Hematopoietic multipotent progenitor cell treated with erythropoietin and hydrocortisone succinate and interleukin-3 and kit ligand, for 6 days (in vitro differentiated cells): ENCODE measurements at regions not wholly inside any gene's neighbourhood (a gene's known extent, or its start where the extent isn't known, plus 50 kb on each side); places are given as distances from the start of the nearest gene placed in this dataset.
"Not testable (repeated sequence)": the region's sequence is repeated elsewhere in the genome, so short reads cannot be mapped to it uniquely, and the experiment has no call there.

Source experiments
- DNase-seq: peaks from one replicate; pipeline ENCODE4 v3.0.0-alpha.2; 2015

DNA sequence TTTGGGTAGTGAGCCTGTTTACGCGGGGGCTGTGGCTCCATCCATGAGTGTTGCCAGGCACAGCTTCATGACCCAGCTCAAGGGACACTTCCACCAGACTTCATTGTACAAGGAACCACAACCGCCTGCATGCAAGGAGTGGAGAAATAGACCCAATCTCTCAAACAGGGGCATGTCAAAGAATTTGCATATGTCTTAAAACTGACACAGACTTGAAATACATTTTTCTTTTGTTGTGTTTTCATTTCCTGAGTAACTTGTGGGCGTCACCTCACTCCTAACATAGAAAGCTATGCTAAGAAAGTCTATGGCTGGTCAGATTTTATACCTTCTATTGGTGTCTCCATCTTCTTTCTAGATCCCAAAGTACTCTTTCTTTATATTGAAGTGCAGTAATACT lies 266.2 kb upstream of the RNF32 start:
- DNase-seq: no peak

DNA sequence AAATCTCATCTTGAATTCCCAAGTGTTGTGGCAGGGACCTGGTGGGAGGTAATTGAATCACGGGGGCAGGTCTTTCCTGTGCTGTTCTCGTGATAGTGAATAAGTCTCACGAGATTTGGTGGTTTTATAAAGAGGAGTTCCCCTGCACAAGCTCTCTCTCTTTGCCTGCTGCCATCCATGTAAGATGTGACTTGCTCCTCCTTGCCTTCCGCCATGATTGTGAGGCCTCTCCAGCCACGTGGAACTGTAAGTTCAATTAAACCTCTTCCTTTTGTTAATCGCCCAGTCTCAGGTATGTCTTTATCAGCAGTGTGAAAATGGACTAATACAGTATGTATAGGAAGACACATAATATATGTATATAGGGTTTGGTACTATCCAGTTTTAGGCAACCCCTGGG lies 270.6 kb upstream of the RNF32 start:
- not testable (repeated sequence) for DNase-seq

DNA sequence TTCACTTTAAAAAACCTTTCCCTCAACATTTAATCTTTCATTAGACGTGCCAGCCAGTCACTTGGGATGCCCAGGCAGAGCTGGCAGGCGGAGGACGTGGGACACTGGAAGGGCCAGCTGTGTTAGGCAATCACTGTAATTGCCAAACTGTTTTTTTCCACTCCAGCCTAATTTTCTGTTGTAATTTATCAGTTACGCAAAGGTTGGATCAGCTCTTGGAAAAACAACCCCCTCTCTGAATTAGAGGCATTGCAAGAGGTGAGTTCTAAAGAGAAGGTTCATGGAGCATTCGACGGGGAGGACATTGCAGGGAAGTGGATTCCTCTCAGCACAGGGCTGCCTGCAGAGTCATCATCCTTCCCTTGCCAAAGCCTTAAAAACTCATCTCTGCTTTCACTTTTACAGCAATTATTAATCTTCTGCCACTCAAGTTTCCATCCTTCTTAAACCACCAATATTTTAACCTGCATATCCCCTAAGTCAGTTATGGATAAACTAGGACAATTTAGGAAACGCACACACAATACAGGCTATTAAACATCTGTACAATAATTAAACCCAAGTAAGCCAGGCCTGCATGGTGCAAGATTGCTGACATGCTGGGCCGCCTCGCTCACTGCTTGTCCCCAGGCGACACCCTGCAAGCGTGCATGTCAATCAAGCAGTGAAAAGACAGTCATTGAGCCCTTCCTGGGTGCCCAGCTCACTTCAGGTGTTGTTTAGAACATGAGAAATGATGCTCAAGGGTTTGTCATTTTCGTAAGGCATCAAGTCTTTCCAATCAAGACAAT lies 272.3 kb upstream of the RNF32 start:
- DNase-seq: no peak

DNA sequence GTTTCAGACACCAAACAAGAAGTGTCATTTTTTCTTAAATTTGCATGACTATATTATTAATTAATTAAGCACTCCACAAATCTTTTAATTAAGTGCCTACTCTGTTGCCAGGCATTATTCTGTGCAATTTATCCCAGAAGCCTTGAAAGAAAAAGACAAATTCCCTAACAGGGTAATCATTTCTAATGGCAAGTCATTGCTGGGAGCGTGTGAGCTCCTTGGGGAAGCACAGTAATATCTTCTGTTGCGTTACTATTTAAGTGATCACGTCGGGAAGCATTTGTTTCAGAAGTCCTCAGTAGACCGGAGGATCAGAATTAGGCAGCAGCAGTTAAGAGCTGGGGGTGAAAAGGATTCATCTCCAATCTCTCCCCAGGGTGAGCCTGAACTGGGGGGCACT lies 276.8 kb upstream of the RNF32 start:
- DNase-seq: no peak

DNA sequence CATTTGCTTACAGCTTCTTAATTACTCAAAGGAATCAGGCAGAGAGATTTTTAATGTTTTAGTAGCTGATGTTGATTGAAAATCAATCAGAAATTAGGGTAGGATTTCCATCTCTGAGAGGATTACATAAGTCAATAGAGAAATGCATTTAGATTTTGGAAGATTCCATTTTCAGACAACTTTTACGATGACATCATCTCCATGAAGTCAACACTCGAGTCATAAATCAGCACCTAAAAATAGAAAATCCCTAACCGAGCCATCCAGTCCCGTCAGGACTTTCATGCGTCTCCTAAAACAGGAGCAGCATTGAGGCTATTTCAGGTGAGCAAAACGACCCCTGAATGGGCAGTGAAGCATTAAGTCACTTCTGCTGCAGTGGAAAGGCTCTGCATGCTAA lies 279.7 kb upstream of the RNF32 start:
- no peak for DNase-seq

DNA sequence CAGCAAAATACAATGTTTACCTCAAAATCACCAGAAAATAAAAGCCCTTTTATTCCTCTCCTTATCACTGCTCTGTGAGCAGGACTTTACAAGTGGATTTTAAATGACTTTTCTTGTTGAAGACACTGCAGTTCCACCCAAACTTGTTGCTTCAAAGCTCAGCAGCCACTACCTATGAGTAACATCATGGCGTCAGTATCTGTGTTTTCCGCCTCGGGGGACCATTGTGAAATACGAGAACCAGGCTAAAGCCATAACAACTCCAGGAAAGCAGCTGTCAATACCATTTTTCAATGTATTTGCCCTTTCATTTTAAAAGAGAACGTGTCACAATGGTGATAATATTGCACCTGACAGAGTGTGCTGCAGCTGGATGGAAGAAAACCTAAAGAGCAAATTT lies 284.0 kb upstream of the RNF32 start:
- no peak for DNase-seq

DNA sequence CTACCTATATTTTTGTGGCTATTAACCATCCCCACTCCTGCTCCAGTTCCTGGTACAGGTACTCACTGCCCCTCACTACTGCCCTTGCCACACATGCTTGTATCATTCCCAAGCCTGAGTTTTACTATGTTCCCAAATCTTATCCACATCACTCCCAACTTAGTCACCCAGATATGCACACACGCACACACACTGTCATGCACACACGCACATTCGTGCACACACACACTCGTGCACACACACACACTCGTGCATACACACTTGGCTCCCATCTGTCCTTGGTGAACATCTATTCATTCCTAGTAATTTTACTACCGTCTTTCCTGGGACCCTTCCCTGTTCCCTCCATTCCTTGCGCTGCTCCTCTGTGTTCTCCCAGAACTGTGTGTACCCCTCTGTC lies 287.2 kb upstream of the RNF32 start:
- DNase-seq: no peak

DNA sequence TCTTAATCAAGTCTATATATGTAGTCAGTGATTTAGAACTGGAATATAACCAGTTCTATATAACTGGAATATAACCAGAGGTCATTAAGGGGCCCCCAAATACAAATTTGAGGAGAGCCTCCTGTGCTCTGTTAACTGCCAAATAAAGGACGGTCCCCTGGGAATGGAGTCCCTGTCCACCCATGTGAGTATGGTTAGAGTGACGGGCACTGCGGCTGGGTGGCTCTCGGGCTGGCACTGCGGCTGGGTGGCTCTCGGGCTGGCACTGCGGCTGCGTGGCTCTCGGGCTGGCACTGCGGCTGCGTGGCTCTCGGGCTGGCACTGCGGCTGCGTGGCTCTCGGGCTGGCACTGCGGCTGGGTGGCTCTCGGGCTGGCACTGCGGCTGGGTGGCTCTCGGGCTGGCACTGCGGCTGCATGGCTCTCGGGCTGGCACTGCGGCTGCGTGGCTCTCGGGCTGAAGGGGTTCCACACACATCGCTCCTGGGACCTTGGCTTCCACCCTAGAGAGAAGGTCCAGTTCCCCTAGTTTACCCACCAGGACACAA lies 292.8 kb upstream of the RNF32 start:
- not testable (repeated sequence) for DNase-seq

DNA sequence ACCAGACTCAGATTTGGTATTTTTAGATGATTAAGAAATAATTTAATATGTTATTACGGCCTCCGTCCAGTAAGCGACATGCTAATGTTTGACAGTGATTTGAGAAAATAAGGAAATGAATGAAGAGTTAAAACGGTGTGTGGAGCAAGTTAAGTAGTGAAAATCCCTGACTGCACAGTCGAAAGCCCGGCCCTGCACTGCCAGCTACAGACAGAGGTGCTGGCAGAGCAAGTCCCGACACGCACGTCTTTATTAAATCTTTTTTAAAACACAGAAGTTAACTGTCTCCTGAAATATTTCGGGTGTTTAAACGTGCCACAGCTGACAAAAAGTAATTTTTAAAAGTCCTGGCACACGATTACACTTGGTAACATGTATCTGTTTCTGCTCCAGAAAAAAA lies 293.4 kb upstream of the RNF32 start:
- DNase-seq: no peak

DNA sequence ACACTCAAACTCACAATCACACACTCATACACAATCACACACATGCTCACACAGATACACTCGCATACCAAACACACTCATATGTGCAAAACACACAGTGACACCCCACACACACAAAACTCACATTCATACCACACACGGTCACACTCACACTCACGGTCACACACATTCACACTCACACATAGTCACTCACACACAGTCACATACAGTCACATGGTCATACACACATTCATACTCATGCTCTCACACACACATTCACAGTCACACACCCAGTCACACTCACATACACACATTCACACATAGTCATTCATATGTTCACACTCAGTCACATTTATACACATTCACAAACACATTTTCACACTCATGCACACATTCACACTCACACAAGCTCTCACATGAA lies 296.0 kb upstream of the RNF32 start:
- DNase-seq: no peak

DNA sequence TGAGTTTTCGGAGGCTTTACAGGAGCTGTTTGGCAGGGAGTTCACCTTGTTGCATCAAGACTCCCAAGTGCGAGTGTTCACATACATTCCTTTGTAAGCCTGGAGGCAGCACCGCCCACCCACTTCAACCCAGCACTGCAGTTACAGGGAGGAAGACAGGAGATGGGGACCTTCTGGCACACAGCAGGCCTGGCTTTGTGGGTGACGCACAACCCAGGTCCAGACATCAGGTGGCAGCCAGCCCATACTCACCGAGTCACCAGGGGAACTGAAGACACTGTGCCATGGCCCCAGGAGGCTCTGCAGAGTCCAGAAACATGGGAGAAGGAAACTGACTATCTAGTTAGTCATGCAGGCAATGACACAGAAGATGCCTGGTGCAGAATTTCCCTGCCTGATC lies 305.9 kb upstream of the RNF32 start:
- DNase-seq: no peak

DNA sequence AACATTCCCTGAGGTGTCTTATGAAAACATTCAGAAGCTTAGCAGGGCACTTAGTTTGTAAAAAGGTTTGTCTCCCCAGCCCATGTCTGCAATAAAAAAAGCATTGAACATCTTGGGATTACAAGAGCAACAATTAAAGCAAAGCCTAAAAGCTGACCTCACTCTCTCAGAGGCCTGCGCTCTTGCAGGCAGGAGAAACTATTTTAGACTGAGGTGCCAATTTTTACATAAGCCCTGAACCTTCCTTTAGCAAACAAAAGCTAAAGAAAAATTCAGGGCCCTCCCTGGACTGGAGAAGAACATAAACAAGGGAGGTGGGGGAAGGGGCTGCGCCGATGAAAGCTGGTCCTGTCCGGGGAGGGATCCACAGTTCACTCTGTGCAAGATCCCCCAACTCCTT lies 312.7 kb upstream of the RNF32 start:
- no peak for DNase-seq

DNA sequence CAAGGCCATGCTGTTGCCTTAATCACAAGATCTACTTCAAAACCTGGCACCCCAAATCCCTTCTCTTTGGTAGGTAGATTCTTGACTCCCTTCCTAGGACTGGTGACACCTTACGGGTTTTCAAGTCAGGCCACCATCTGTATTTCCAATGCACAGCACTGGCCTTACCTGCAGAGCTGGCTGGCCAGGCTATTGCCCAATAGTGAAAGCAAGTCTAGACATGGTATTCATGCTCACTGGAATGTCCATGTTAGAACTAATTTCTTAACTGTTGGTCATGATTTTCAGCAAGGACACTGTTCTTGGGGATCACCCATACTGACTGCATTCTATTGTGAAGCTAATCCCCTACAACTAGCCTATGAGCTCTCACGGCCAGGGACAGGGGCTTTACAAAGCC lies 313.1 kb upstream of the RNF32 start:
- no peak for DNase-seq

DNA sequence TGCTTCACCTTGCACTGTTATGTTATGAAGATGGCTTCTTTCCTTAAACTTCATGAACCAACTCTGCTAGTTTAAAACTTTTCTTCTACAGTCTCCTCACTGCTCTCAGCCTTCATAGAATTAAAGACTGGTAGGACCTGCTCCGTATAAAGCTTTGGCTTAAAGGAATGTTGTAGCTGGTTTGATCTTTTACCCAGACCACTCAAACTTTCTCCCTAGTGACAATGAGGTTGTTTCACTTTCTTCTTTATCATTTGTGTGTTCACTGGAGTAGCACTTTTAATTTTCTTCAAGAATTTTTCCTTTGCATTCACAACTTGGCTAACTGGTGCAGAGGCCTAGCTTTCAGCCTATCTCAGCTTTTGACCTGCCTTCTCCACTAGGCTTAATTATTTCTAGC lies 316.4 kb upstream of the RNF32 start:
- DNase-seq: no peak

DNA sequence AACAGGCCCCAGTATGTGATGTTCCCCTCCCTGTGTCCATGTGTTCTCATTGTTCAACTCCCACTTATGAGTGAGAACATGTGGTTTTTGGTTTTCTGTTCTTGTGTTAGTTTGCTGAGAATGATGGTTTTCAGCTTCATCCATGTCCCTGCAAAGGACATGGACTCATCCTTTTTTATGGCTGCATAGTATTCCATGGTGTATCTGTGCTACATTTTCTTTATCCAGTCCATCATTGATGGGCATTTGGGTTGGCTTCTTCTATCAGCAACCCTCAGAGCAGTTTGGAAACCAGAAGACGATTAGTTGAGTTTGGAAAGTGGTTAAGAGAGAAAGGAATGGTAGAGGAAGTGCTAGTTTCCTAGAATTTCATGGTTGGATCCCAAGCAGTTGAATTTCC lies 319.1 kb upstream of the RNF32 start:
- not testable (repeated sequence) for DNase-seq

DNA sequence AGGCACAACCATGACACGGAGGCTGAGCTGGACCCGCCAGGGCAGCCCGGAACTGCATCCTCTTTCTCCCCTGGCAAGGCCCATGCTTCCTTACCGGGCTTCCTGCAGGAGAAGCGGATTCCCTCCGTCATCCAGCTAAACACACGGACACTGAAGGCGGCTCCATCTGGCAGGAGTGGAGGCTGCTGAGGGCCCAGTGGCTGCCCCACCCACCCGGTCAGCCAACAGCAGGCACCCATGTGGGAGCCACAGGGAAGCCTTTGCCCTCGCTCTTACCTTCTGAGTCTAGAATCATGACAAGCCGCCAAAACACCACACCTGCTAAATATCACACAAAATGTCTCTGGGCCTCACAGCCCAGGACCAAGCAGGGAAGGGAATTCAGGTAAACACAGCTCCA lies 321.6 kb upstream of the RNF32 start:
- no peak for DNase-seq

DNA sequence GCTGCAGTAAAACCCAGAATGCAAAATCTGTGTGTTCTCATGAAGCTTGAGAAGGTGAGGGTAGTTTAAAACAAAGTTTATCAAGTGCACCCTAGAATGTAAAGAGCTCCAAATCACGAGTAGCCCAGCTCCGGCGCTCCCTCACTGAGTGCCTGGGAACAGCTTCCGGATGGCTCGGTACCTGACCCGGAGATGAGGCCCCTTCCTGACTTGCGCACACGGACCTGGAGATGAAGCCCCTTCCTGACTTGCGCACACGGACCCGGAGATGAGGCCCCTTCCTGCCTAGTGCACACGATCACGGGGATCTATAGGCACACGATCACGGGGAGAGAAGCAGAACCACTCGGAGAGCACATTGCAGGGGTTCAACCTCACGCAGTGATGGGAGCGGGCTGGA lies 322.1 kb upstream of the RNF32 start:
- DNase-seq: no peak

DNA sequence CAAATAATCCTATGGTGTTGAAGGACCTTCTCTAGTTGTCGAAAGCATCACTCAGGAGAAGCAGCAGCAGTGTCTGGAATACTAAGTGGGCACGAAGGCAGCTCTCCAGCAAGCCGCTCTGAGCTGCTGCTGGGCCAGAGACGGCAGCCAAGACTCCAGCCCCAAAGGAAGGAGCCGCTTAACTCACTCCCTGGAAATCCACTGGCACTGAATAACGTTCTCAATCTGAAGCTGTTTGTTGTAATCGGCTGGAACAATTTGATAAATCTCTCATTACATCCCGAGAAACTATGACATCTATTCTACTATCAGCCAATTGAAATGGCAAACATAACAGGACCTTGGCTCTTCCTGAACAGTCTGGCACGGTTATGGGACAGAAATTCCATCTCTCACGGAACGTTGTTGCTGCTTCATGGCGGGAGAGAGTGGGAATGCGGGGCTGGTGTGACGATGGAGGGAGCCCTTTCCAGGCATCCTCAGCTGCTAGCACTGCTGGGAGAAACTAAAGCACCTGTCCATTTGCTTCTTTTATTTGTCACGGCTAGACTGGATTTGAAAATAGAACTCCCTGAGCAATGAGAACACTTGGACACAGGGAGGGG lies 331.5 kb upstream of the RNF32 start:
- no peak for DNase-seq

DNA sequence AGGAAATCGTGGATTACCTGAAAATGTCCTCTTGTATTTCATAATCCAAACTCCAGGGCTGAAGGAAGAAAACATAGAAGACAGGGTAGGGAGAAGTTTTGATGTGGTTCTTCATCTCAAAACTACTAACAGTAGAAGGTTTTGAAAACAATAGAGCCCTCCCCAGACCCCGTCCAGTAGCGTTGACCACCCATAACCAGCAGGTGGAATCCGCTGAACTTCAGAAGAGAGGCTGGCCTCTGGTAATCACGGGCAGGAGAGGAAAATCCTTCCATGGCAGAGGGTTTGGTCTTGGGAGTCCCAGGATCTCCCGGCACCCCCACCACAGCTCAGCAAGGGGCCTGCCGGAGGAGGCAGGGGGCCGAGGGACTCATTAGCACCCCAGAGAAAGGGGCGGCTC lies 333.4 kb upstream of the RNF32 start:
- no peak for DNase-seq

DNA sequence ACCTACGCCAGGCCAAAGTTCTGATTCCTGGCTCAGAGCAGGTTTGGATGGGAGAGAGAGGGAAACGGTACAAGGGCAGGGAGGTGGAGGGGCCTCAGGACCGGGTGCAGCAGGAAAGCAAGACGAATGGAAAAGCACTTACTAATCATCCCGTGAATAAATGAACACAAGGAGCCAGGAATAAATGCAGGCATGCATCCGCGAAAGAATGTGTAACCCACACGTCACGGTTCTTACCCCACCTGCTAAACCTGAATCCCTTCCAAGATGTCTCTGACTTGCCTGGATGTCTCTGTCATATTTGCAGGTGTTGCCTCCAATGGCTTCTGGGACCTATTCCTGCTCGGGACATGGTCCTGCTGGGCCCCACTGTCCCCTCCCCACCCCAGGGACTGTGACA lies 335.2 kb upstream of the RNF32 start:
- DNase-seq: no peak

DNA sequence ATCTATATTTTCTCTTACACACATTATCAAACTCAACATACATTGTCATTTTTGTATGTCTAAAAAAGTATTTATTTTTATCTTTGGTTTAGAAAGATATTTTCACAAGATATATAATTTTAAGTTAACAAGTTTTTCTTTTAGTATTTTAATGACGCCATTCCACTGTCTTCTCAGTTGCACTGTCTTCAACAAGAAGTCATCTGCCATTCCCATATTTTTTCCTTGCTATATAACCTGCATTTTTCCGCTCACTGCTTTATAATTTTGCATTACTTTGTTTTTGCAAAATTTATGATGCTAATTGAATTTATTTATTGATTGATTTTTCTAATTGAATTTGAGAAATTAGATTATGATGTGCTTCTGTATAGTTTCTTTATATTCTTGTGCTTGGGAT lies 357.8 kb upstream of the RNF32 start:
- DNase-seq: no peak

DNA sequence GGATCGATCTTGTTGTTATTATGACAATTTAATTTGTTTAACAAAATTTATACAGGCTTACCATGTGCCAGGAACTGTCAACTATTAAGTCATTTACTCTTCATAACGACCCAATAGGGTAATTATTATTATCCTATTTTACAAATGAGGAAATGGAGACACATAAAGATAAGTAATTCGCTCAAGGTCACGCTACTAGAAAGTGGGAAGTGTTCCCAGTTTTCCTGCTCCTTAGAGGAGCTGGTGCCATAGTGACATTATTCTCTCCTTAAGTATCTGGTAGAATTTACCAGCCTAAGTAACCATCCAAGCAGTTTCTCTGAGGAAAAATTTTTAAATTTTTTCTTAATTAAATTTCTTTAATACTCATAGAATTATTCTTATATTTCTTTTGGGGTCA lies 360.9 kb upstream of the RNF32 start:
- no peak for DNase-seq

DNA sequence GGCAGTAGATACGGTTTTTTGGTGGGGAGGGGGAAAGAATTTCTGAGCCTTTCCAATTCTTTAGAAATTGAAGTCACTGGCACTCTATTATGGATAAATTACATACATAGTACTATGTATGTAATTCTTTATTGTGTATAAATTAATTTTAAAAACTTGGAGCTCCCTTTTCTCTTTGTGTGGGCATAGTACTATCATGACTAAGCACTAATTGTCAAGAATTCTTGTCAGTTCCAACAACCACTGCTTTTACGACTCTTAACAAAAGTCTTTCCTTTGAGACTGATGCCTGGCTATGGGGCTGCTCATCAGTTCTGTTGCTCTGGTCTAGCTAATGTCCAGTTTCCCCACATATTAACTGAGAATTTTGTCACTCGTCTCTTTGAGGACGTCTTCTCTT lies 365.3 kb upstream of the RNF32 start:
- DNase-seq: no peak

DNA sequence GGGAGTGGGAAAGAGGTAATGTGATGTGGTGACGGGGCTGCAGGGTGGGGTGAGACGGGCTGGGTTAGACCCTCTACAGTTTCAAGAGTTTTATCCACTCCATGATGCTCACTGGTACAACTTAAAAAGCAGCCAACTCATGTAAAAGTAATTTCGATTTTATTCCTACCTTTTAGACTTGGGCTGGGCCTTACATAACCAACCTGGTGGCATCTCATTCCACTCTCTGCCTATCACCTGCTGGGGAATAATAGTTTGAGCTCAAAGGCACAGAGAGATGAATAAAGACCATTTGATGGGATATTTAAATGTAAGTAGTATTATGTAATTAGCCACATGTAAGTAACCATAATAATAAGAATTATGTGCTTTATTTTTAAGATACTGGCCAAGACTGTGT lies 366.0 kb upstream of the RNF32 start:
- no peak for DNase-seq

DNA sequence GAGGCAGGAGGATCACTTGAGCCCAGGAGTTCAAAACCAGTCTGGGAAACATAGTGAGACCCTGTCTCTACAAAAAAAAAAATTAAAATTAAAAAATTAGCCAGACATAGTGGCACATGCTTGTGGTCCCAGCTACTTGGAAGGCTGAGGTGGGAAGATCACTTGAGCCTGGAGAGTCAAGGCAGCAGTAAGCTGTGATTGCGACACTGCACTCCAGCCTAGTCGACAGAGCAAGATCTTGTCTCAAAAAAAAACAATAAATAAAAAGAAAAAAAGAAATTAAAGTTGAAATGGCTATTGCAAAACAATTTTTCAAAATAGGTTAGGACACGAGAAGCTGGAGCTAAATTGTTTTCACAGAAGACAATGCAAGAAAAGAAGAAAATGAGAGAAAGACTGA lies 379.0 kb upstream of the RNF32 start:
- DNase-seq: no peak
